ENCODE measurements at regions not wholly inside any gene's neighbourhood (a gene's known extent, or its start where the extent isn't known, plus 50 kb on each side); places are given as distances from the start of the nearest gene placed in this dataset.

- DNase-seq = no peak
These were observed 1084.9 kb upstream of the RBFOX1 start for GRCh38 chr16:6247775-6248174.

- DNase-seq = no peak
These were observed 1085.5 kb upstream of the RBFOX1 start for GRCh38 chr16:6247150-6247549.

GRCh38 chr16:6246266-6246665 is 1086.4 kb upstream of the RBFOX1 start:
- DNase-seq = no peak

GRCh38 chr16:6232056-6232455 is 1100.6 kb upstream of the RBFOX1 start:
- DNase-seq = no peak

GRCh38 chr16:6231398-6231797 is 1101.2 kb upstream of the RBFOX1 start:
- no peak for DNase-seq

- no peak for DNase-seq
These were observed 1103.5 kb upstream of the RBFOX1 start for GRCh38 chr16:6229186-6229585.

GRCh38 chr16:6218855-6219254 is 1113.8 kb upstream of the RBFOX1 start:
- DNase-seq = no peak

- no peak for DNase-seq
These were observed 1115.8 kb upstream of the RBFOX1 start for GRCh38 chr16:6216836-6217235.

GRCh38 chr16:6211644-6212043 is 1114.0 kb upstream of the EEF2KMT start:
- no peak for DNase-seq

- DNase-seq = no peak
These were observed 1111.8 kb upstream of the EEF2KMT start for GRCh38 chr16:6209355-6209930.

- no peak for DNase-seq
These were observed 1110.0 kb upstream of the EEF2KMT start for GRCh38 chr16:6207580-6207979.

- DNase-seq = no peak
These were observed 1109.5 kb upstream of the EEF2KMT start for GRCh38 chr16:6207124-6207523.

GRCh38 chr16:6206080-6206479 is 1108.5 kb upstream of the EEF2KMT start:
- DNase-seq = no peak

- no peak for DNase-seq
These were observed 1107.3 kb upstream of the EEF2KMT start for GRCh38 chr16:6204945-6205344.

- DNase-seq = no peak
These were observed 1103.3 kb upstream of the EEF2KMT start for GRCh38 chr16:6200861-6201260.

GRCh38 chr16:6200271-6200670 is 1102.7 kb upstream of the EEF2KMT start:
- no peak for DNase-seq

GRCh38 chr16:6195966-6196365 is 1098.4 kb upstream of the EEF2KMT start:
- no peak for DNase-seq

- DNase-seq = no peak
These were observed 1096.1 kb upstream of the EEF2KMT start for GRCh38 chr16:6193718-6194117.

- no peak for DNase-seq
These were observed 1095.4 kb upstream of the EEF2KMT start for GRCh38 chr16:6192984-6193383.

- no peak for DNase-seq
These were observed 1094.9 kb upstream of the EEF2KMT start for GRCh38 chr16:6192532-6192931.

GRCh38 chr16:6190776-6191175 is 1093.2 kb upstream of the EEF2KMT start:
- DNase-seq = no peak

GRCh38 chr16:6189216-6189615 is 1091.6 kb upstream of the EEF2KMT start:
- no peak for DNase-seq

GRCh38 chr16:6177616-6178180 is 1080.1 kb upstream of the EEF2KMT start:
- DNase-seq = no peak

GRCh38 chr16:6170022-6170421 is 1072.4 kb upstream of the EEF2KMT start:
- no peak for DNase-seq

GRCh38 chr16:6165330-6165979 is 1067.9 kb upstream of the EEF2KMT start:
- no peak for DNase-seq
